Prostate gland (tissue), 2 donors: ENCODE measurements at regions not wholly inside any gene's neighbourhood (a gene's known extent, or its start where the extent isn't known, plus 50 kb on each side); places are given as distances from the start of the nearest gene placed in this dataset.

Experiments
- CTCF ChIP-seq, 4 experiments: fragments of 200-600 bp in 2 of 4; fragments of 450-650 bp in 2 of 4; sonication (generic) in 2 of 4; IDR thresholded peaks; 1 replicate in 3 of 4; 2 replicates in 1 of 4; pipeline ENCODE4 v1.5.1; 2016 to 2019; ENCODE audit warnings: antibody characterized with exemption in 4 of 4, mild to moderate bottlenecking in 2 of 4, moderate library complexity in 2 of 4
- POLR2A ChIP-seq: fragments of 450-650 bp; IDR thresholded peaks from one replicate; pipeline ENCODE4 v1.6.1; 2016; ENCODE audit warnings: antibody characterized with exemption, mild to moderate bottlenecking

GRCh38 chr6:103870970-103871369 lies 988.7 kb downstream of the HACE1 start:
- TF ChIP-seq CTCF (IDR thresholded peaks at IDR 0.05) (no peak), POLR2A (no peak)
